BE2C (cell line): ENCODE measurements at regions not wholly inside any gene's neighbourhood (a gene's known extent, or its start where the extent isn't known, plus 50 kb on each side); places are given as distances from the start of the nearest gene placed in this dataset.

ENCODE experiments used
- DNase-seq: peaks from one replicate; pipeline ENCODE4 v3.0.0-alpha.2; 2020
- H3K27me3 ChIP-seq: fragments of 250-450 bp; sonication (Bioruptor Pico); 2 replicates; pipeline ENCODE4 v1.5.1; 2020; ENCODE audit warnings: mild to moderate bottlenecking
- H3K36me3 ChIP-seq: fragments of 250-450 bp; sonication (Bioruptor Pico); 2 replicates; pipeline ENCODE4 v1.5.1; 2020; ENCODE audit warnings: mild to moderate bottlenecking
- H3K4me1 ChIP-seq: fragments of 250-450 bp; sonication (Bioruptor Pico); 2 replicates; pipeline ENCODE4 v1.5.1; 2020
- H3K4me3 ChIP-seq: 2 replicates; pipeline ENCODE4 v1.5.1; 2011; ENCODE audit warnings: low read depth, low read length
- H3K9me3 ChIP-seq: fragments of 250-450 bp; sonication (Bioruptor Pico); 2 replicates; pipeline ENCODE4 v1.5.1; 2020
- CTCF ChIP-seq: IDR thresholded peaks from 2 replicates; pipeline ENCODE4 v1.5.1; 2012; ENCODE audit warnings: mild to moderate bottlenecking, low read depth, low read length

DNA sequence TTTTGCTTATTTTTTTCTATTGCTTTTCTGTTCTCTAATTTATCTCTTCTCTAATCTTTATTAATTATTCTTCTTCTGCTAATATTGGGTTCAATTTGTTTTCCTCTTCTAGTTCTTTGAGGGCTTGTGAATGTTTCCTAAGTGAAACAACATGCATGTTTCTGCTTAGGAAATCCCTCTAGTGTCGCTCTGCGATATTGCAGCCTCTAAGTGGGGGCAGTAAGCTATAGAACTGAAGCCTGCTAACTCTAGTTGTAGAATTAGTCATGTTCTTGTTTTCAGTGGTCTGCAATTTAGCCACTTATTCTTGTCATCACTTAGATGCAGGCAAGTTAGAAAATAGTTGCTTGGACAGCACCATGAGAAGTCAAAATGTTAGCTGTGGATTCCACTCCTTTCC is 222.6 kb downstream of the SPIN4 start:
- H3K4me3 ChIP-seq: no peak overlapping the region
- DNase-seq: no peak

GRCh38 chrX:63115196-63115595 is 235.9 kb downstream of the SPIN4 start:
- DNase-seq: no peak
- Histone ChIP-seq H3K36me3 (no peaks in the 10 kb centered on the region), H3K27me3 (no peaks in the 10 kb centered on the region), H3K4me1 (no peaks in the 10 kb centered on the region), H3K9me3 (no peaks in the 10 kb centered on the region), H3K4me3 (no peak overlapping the region)
- TF ChIP-seq CTCF: no peak

More for the DNA sequence above, 222.6 kb downstream of the SPIN4 start:
- Histone ChIP-seq H3K36me3 (no peaks in the 10 kb centered on the region), H3K9me3 (no peaks in the 10 kb centered on the region), H3K4me1 (no peaks in the 10 kb centered on the region), H3K27me3 (no peaks in the 10 kb centered on the region)
- TF ChIP-seq CTCF: peak; percentile 43

GRCh38 chrX:63101879-63102620 is 249.1 kb downstream of the SPIN4 start:
- Histone ChIP-seq H3K36me3 (no peaks in the 10 kb centered on the region), H3K9me3 (no peaks in the 10 kb centered on the region), H3K4me1 (no peaks in the 10 kb centered on the region), H3K4me3 (no peak overlapping the region), H3K27me3 (no peaks in the 10 kb centered on the region)
- TF ChIP-seq CTCF: no peak
- DNase-seq: no peak

- Histone ChIP-seq H3K36me3 (no peaks in the 10 kb centered on the region), H3K4me3 (no peak overlapping the region), H3K4me1 (no peaks in the 10 kb centered on the region), H3K9me3 (no peaks in the 10 kb centered on the region), H3K27me3 (no peaks in the 10 kb centered on the region)
- no peak for TF ChIP-seq CTCF
- DNase-seq: no peak
These were observed 292.9 kb downstream of the SPIN4 start for GRCh38 chrX:63058204-63058603.

GRCh38 chrX:63050225-63050624 is 300.9 kb downstream of the SPIN4 start:
- no peaks in the 10 kb centered on the region for H3K4me1 ChIP-seq
- H3K36me3 ChIP-seq: no peaks in the 10 kb centered on the region
- no peak for DNase-seq
- H3K9me3 ChIP-seq: no peaks in the 10 kb centered on the region
- peak; percentile 12; the same call in 1 of the 2 replicates for TF ChIP-seq CTCF
- H3K27me3 ChIP-seq: no peaks in the 10 kb centered on the region
- no peak overlapping the region for H3K4me3 ChIP-seq

GRCh38 chrX:63032811-63033210 is 318.3 kb downstream of the SPIN4 start:
- DNase-seq: no peak
- Histone ChIP-seq H3K4me3 (no peak overlapping the region), H3K36me3 (no peaks in the 10 kb centered on the region), H3K4me1 (no peaks in the 10 kb centered on the region), H3K27me3 (no peaks in the 10 kb centered on the region), H3K9me3 (no peaks in the 10 kb centered on the region)
- no peak for TF ChIP-seq CTCF
